GM18505 (cell line): ENCODE measurements at regions not wholly inside any gene's neighbourhood (a gene's known extent, or its start where the extent isn't known, plus 50 kb on each side); places are given as distances from the start of the nearest gene placed in this dataset.

Source experiments
- ATAC-seq: cut with Tn5 transposase; IDR thresholded peaks from one replicate; pipeline ENCODE4 v1.9.1; 2021; ENCODE audit not compliant: unreplicated experiment
- POLR2A ChIP-seq: IDR thresholded peaks from 4 replicates; pipeline ENCODE4 v1.6.1; 2011; ENCODE audit warnings: borderline replicate concordance; ENCODE audit not compliant: insufficient read depth, insufficient read length; ENCODE audit errors: extremely low read depth

- no peak for TF ChIP-seq POLR2A
- ATAC-seq, result no peak
Measured at GRCh38 chr4:27178061-27178460, 317.4 kb downstream of the STIM2 start.

GRCh38 chr4:27181693-27182092 is 321.1 kb downstream of the STIM2 start:
- no peak for ATAC-seq
- TF ChIP-seq POLR2A, result no peak

GRCh38 chr4:27182211-27182610 is 321.6 kb downstream of the STIM2 start:
- no peak for TF ChIP-seq POLR2A
- ATAC-seq, result no peak

GRCh38 chr4:27184508-27185155 is 324.0 kb downstream of the STIM2 start:
- ATAC-seq, result no peak
- TF ChIP-seq POLR2A, result no peak

- TF ChIP-seq POLR2A, result no peak
- no peak for ATAC-seq
Measured at GRCh38 chr4:27186710-27187109, 326.1 kb downstream of the STIM2 start.

GRCh38 chr4:27187786-27188185 is 327.1 kb downstream of the STIM2 start:
- TF ChIP-seq POLR2A, result no peak
- no peak for ATAC-seq

GRCh38 chr4:27189683-27190082 is 329.0 kb downstream of the STIM2 start:
- ATAC-seq, result no peak

GRCh38 chr4:27191592-27191991 is 331.0 kb downstream of the STIM2 start:
- ATAC-seq, result no peak
- TF ChIP-seq POLR2A, result no peak

More at GRCh38 chr4:27189683-27190082, 329.0 kb downstream of the STIM2 start:
- TF ChIP-seq POLR2A, result no peak

GRCh38 chr4:27194599-27195176 is 334.0 kb downstream of the STIM2 start:
- no peak for TF ChIP-seq POLR2A
- ATAC-seq, result no peak

- no peak for ATAC-seq
- TF ChIP-seq POLR2A, result no peak
Measured at GRCh38 chr4:27198246-27198645, 337.6 kb downstream of the STIM2 start.

GRCh38 chr4:27198971-27199370 is 338.3 kb downstream of the STIM2 start:
- ATAC-seq, result no peak
- no peak for TF ChIP-seq POLR2A

- no peak for ATAC-seq
- TF ChIP-seq POLR2A, result no peak
Measured at GRCh38 chr4:27206009-27206408, 345.4 kb downstream of the STIM2 start.

- TF ChIP-seq POLR2A, result no peak
Measured at GRCh38 chr4:27210956-27211355, 350.3 kb downstream of the STIM2 start.

GRCh38 chr4:27214010-27214409 is 353.4 kb downstream of the STIM2 start:
- no peak for ATAC-seq
- TF ChIP-seq POLR2A, result no peak

More at GRCh38 chr4:27210956-27211355, 350.3 kb downstream of the STIM2 start:
- ATAC-seq, result no peak

- no peak for TF ChIP-seq POLR2A
Measured at GRCh38 chr4:27215220-27215826, 354.7 kb downstream of the STIM2 start.

GRCh38 chr4:27217261-27217769 is 356.7 kb downstream of the STIM2 start:
- no peak for ATAC-seq
- TF ChIP-seq POLR2A, result no peak

More at GRCh38 chr4:27215220-27215826, 354.7 kb downstream of the STIM2 start:
- ATAC-seq, result no peak
